A549 (cell line): ENCODE measurements at regions not wholly inside any gene's neighbourhood (a gene's known extent, or its start where the extent isn't known, plus 50 kb on each side); places are given as distances from the start of the nearest gene placed in this dataset.

Experiments
- KDM1A ChIP-seq: fragments of 200-600 bp; sonication (generic); IDR thresholded peaks from 2 replicates; pipeline ENCODE4 v1.6.1; 2016; ENCODE audit warnings: low read depth, mild to moderate bottlenecking
- SMC3 ChIP-seq: fragments of >200 bp; sonication (Bioruptor Twin); formaldehyde crosslinking; IDR thresholded peaks from 3 replicates; pipeline ENCODE4 v1.6.1; 2018; ENCODE audit warnings: inconsistent platforms
- TF ChIP-seq, protein P1 (sequence below): fragments of >200 bp; sonication (Bioruptor Twin); formaldehyde crosslinking; IDR thresholded peaks from 3 replicates; pipeline ENCODE4 v1.5.1; 2016
- TF ChIP-seq, protein P2 (sequence below): fragments of 200-600 bp; sonication (generic); IDR thresholded peaks from 2 replicates; pipeline ENCODE4 v1.6.1; 2016; ENCODE audit warnings: antibody characterized with exemption, mild to moderate bottlenecking, moderate library complexity

DNA sequence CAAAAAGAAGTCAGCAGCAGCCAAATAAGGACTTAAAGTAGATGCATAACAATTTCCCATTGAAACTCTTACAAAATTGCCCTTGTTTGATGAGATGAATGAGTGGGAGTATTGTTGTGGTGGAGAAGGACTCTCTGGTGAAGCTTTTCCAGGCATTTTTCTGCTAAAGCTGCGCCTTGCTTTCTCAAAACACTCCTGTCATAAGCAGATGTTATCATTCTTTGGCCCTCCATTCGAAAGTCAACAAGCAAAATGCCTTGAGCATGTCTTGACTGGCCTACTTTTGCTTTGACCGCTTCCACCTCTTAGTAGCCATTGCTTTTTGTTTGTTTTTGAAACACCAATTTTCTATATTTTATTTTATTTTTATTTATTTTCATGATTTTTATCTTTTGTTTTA, 340.9 kb upstream of the FGF13 start:
- TF ChIP-seq KDM1A (no peak), SMC3 (no peak)
- TF ChIP-seq, protein P1, sequence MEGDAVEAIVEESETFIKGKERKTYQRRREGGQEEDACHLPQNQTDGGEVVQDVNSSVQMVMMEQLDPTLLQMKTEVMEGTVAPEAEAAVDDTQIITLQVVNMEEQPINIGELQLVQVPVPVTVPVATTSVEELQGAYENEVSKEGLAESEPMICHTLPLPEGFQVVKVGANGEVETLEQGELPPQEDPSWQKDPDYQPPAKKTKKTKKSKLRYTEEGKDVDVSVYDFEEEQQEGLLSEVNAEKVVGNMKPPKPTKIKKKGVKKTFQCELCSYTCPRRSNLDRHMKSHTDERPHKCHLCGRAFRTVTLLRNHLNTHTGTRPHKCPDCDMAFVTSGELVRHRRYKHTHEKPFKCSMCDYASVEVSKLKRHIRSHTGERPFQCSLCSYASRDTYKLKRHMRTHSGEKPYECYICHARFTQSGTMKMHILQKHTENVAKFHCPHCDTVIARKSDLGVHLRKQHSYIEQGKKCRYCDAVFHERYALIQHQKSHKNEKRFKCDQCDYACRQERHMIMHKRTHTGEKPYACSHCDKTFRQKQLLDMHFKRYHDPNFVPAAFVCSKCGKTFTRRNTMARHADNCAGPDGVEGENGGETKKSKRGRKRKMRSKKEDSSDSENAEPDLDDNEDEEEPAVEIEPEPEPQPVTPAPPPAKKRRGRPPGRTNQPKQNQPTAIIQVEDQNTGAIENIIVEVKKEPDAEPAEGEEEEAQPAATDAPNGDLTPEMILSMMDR: no peak
- TF ChIP-seq, protein P2, sequence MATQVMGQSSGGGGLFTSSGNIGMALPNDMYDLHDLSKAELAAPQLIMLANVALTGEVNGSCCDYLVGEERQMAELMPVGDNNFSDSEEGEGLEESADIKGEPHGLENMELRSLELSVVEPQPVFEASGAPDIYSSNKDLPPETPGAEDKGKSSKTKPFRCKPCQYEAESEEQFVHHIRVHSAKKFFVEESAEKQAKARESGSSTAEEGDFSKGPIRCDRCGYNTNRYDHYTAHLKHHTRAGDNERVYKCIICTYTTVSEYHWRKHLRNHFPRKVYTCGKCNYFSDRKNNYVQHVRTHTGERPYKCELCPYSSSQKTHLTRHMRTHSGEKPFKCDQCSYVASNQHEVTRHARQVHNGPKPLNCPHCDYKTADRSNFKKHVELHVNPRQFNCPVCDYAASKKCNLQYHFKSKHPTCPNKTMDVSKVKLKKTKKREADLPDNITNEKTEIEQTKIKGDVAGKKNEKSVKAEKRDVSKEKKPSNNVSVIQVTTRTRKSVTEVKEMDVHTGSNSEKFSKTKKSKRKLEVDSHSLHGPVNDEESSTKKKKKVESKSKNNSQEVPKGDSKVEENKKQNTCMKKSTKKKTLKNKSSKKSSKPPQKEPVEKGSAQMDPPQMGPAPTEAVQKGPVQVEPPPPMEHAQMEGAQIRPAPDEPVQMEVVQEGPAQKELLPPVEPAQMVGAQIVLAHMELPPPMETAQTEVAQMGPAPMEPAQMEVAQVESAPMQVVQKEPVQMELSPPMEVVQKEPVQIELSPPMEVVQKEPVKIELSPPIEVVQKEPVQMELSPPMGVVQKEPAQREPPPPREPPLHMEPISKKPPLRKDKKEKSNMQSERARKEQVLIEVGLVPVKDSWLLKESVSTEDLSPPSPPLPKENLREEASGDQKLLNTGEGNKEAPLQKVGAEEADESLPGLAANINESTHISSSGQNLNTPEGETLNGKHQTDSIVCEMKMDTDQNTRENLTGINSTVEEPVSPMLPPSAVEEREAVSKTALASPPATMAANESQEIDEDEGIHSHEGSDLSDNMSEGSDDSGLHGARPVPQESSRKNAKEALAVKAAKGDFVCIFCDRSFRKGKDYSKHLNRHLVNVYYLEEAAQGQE: no peak
